B cell (primary cell): ENCODE measurements at regions not wholly inside any gene's neighbourhood (a gene's known extent, or its start where the extent isn't known, plus 50 kb on each side); places are given as distances from the start of the nearest gene placed in this dataset.

Experiments
- ATAC-seq: fragments of 200-7000 bp; cut with Tn5 transposase; one replicate; pipeline ENCODE4 v1.10.0; 2021; ENCODE audit warnings: low read depth, mild to moderate bottlenecking, moderate number of reproducible peaks, moderate library complexity
- CTCF ChIA-PET: fragments of 350-600 bp; sonication (Branson Sonifier 250); formaldehyde crosslinking; loops from one replicate; lab custom pipeline; 2021; ENCODE audit warnings: antibody characterized with exemption, inconsistent platforms; lab: Charles Lee
- POLR2A ChIA-PET: fragments of 350-600 bp; sonication (Branson Sonifier 250); formaldehyde crosslinking; loops from one replicate; lab custom pipeline; 2021; ENCODE audit warnings: antibody characterized with exemption; lab: Charles Lee
- DNase-seq: peaks from one replicate; pipeline ENCODE4 v3.0.0; 2013
- H2AFZ ChIP-seq: 2 replicates; pipeline ENCODE4 v1.6.1; 2012; ENCODE audit warnings: mild to moderate bottlenecking, low read depth, low read length; ENCODE audit not compliant: insufficient read depth, poor library complexity, severe bottlenecking
- H3K27ac ChIP-seq, 2 donors: 1 replicate in 1 of 2; 2 replicates in 1 of 2; pipeline ENCODE4 v1.5.1; 2012 to 2013; ENCODE audit warnings: low read length in 2 of 2, mild to moderate bottlenecking in 2 of 2, moderate library complexity in 1 of 2
- H3K27me3 ChIP-seq, 4 experiments: fragments of 200-600 bp in 1 of 4; sonication (generic) in 1 of 4; replicated peaks in 1 of 4; 1 replicate in 2 of 4; 2 replicates in 2 of 4; pipeline versions ENCODE4 v1.6.1 to v1.7.0; 2013 to 2016; ENCODE audit warnings: low read length in 3 of 4, mild to moderate bottlenecking in 2 of 4, mixed read lengths in 1 of 4, moderate library complexity in 1 of 4; ENCODE audit not compliant: insufficient read depth in 4 of 4, control insufficient read depth in 3 of 4; ENCODE audit errors: control extremely low read depth in 1 of 4
- H3K36me3 ChIP-seq, 2 experiments: replicated peaks in 1 of 2; 1 replicate in 1 of 2; 2 replicates in 1 of 2; pipeline versions ENCODE4 v1.6.1 to v1.7.1; 2013; ENCODE audit warnings: low read length in 1 of 2; ENCODE audit not compliant: insufficient read depth in 2 of 2, control insufficient read depth in 1 of 2; ENCODE audit errors: control extremely low read depth in 1 of 2, extremely low read depth in 1 of 2
- H3K4me1 ChIP-seq, 2 donors: fragments of 200-600 bp in 1 of 2; sonication (generic) in 1 of 2; 1 replicate in 1 of 2; 2 replicates in 1 of 2; pipeline versions ENCODE4 v1.5.1 to v1.6.1; 2013 to 2017; ENCODE audit warnings: low read length in 2 of 2; ENCODE audit not compliant: control insufficient read depth in 2 of 2, insufficient read depth in 2 of 2
- H3K4me2 ChIP-seq: replicated peaks from 2 replicates; pipeline ENCODE3; 2012; ENCODE audit warnings: mild to moderate bottlenecking, low read depth, low read length; ENCODE audit not compliant: poor library complexity, severe bottlenecking
- H3K4me3 ChIP-seq, 5 experiments: fragments of 200-600 bp in 1 of 5; sonication (generic) in 1 of 5; 1 replicate in 3 of 5; 2 replicates in 2 of 5; pipeline versions ENCODE4 v1.5.1 to v1.7.0; 2011 to 2016; ENCODE audit warnings: low read length in 4 of 5, mild to moderate bottlenecking in 4 of 5, low read depth in 2 of 5, control low read depth in 1 of 5, moderate library complexity in 1 of 5; ENCODE audit not compliant: insufficient read depth in 1 of 5; ENCODE audit errors: control extremely low read depth in 1 of 5, extremely low read depth in 1 of 5
- H3K79me2 ChIP-seq: fragments of 200-600 bp; sonication (generic); one replicate; pipeline ENCODE4 v1.6.0; 2016; ENCODE audit warnings: low read length; ENCODE audit not compliant: control insufficient read depth, insufficient read depth
- H3K9ac ChIP-seq: fragments of 200-600 bp; sonication (generic); 2 replicates; pipeline ENCODE4 v1.6.1; 2017; ENCODE audit warnings: mild to moderate bottlenecking, low read length, moderate library complexity
- H3K9me3 ChIP-seq, 3 donors: one replicate each; pipeline versions ENCODE4 v1.6.1 to v1.7.1; 2013; ENCODE audit warnings: low read length in 2 of 3; ENCODE audit not compliant: control insufficient read depth in 2 of 3, insufficient read depth in 1 of 3; ENCODE audit errors: control extremely low read depth in 1 of 3
- H4K20me1 ChIP-seq: 2 replicates; pipeline ENCODE4 v1.6.0; 2012; ENCODE audit warnings: mild to moderate bottlenecking, low read length; ENCODE audit not compliant: insufficient read depth, control insufficient read depth, poor library complexity, severe bottlenecking
- H3K27ac Mint-ChIP-seq: one replicate; pipeline ENCODE4 v1.8.0; 2021; ENCODE audit warnings: mixed read lengths
- H3K27me3 Mint-ChIP-seq: one replicate; pipeline ENCODE4 v1.8.0; 2021; ENCODE audit warnings: mixed read lengths
- H3K4me1 Mint-ChIP-seq: one replicate; pipeline ENCODE4 v1.8.0; 2021; ENCODE audit warnings: mixed read lengths
- H3K4me3 Mint-ChIP-seq: one replicate; pipeline ENCODE4 v1.8.0; 2021; ENCODE audit warnings: mixed read lengths
- H3K9me3 Mint-ChIP-seq: one replicate; pipeline ENCODE4 v1.8.0; 2022; ENCODE audit warnings: mixed read lengths; ENCODE audit not compliant: insufficient read depth
- CTCF ChIP-seq: fragments of 200-600 bp; IDR thresholded peaks from one replicate; pipeline ENCODE4 v1.8.0; 2022; ENCODE audit warnings: antibody characterized with exemption, mild to moderate bottlenecking
- EZH2 ChIP-seq: IDR thresholded peaks from 2 replicates; pipeline ENCODE4 v1.6.1; 2012; ENCODE audit warnings: borderline replicate concordance, low read depth, mild to moderate bottlenecking, moderate library complexity, low read length; ENCODE audit not compliant: insufficient read depth, poor library complexity, severe bottlenecking
- WGBS: methylation state at CpG from one replicate; pipeline ENCODE4 v1.1.5; 2013; ENCODE audit warnings: missing lambda C conversion rate; ENCODE audit not compliant: insufficient coverage; 5-methylcytosine and 5-hydroxymethylcytosine counted together
- intact Hi-C: fragments of 100-400 bp; cut with micrococcal nuclease; formaldehyde crosslinking; loops from one replicate; pipeline ENCODE4 v1.10.0; 2022

GRCh38 chr3:64358853-64359252, 133.6 kb upstream of the PRICKLE2 start:
- Histone ChIP-seq H3K27ac (no peak overlapping the region), H3K4me1 (no peaks in the 10 kb centered on the region), H3K9ac (no peak overlapping the region), H3K4me3 (no peak overlapping the region), H3K27me3 (no peaks in the 10 kb centered on the region), H2AFZ (no peak overlapping the region), H3K9me3 (no peaks in the 10 kb centered on the region), H4K20me1 (no peaks in the 10 kb centered on the region), H3K4me2 (no peak overlapping the region), H3K79me2 (no peaks in the 10 kb centered on the region), H3K36me3 (no peaks in the 10 kb centered on the region)
- H3K4me1 Mint-ChIP-seq = peaks cover 4% of the 10 kb centered on the region
- ATAC-seq (no peak), DNase-seq (no peak)
- 85% methylated on average over 4 of the region's 4 CpGs for WGBS
- no peak overlapping the region for H3K4me3 Mint-ChIP-seq
- CTCF ChIA-PET = interaction anchor here (0.7 to 1.0 kb wide), 2 partner anchors 8 to 9 kb away, joined by 3 to 9 read pairs; no protein-coding TSS in a partner anchor
- intact Hi-C loops = no loop called here
- H3K27me3 Mint-ChIP-seq = no peaks in the 10 kb centered on the region
- H3K27ac Mint-ChIP-seq = no peak overlapping the region
- POLR2A ChIA-PET = no interaction called here
- TF ChIP-seq EZH2 (no peak), CTCF (no peak)
- no peaks in the 10 kb centered on the region for H3K9me3 Mint-ChIP-seq

GRCh38 chr3:64358176-64358575, 132.9 kb upstream of the PRICKLE2 start:
- ChIA-PET POLR2A (no interaction called here), CTCF (no interaction called here)
- WGBS = no CpG with 5 or more reads among the region's 4 CpGs

More at GRCh38 chr3:64358176-64358575, 132.9 kb upstream of the PRICKLE2 start:
- no peaks in the 10 kb centered on the region for H3K9me3 ChIP-seq
- Mint-ChIP-seq H3K9me3 (no peaks in the 10 kb centered on the region), H3K4me1 (peaks cover 4% of the 10 kb centered on the region), H3K4me3 (no peak overlapping the region), H3K27ac (no peak overlapping the region), H3K27me3 (no peaks in the 10 kb centered on the region)
- no peaks in the 10 kb centered on the region for H3K27me3 ChIP-seq
- H3K36me3 ChIP-seq = no peaks in the 10 kb centered on the region
- H3K4me3 ChIP-seq = no peak overlapping the region
- no peak overlapping the region for H3K27ac ChIP-seq
- H3K4me2 ChIP-seq = no peak overlapping the region
- H4K20me1 ChIP-seq = no peaks in the 10 kb centered on the region
- no peaks in the 10 kb centered on the region for H3K79me2 ChIP-seq
- no peak for TF ChIP-seq EZH2
- TF ChIP-seq CTCF = no peak
- no peaks in the 10 kb centered on the region for H3K4me1 ChIP-seq
- no peak for DNase-seq
- no peak overlapping the region for H2AFZ ChIP-seq
- no peak overlapping the region for H3K9ac ChIP-seq
- intact Hi-C loops = no loop called here
- no peak for ATAC-seq
